ENCODE measurements at regions not wholly inside any gene's neighbourhood (a gene's known extent, or its start where the extent isn't known, plus 50 kb on each side); places are given as distances from the start of the nearest gene placed in this dataset.

DNA sequence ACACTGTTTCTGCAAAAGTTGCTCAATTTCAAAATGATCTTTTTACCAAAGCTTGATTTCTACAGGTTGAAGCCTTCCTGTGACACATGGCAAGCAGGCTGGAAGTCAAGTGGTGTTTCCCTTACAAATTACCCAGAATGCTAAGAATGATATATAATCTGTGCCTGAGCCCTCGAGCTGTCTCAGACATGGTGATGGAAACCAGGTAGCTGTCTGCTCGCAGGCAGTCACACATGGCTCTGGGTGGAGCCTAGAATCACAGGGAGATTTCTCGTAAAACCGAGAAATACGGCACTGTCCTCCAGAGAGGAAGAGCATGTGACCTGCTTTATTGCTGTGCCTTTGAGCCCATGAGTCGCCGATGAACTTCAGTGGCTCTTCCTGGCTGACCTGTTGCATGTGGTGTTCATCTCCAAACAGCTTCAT is 392.9 kb downstream of the ZNF521 start:
- Histone ChIP-seq H3K4me1 (ENCODE audit: control insufficient read depth in 1 of 2, insufficient read depth in 2 of 2, low read length in 2 of 2) (no peaks in the 10 kb centered on the region), H3K4me3 (ENCODE audit: low read depth in 1 of 2, low read length in 2 of 2) (no peak overlapping the region), H3K27ac (ENCODE audit: low read length) (no peak overlapping the region), H3K27me3 (ENCODE audit: low read depth, low read length) (no peaks in the 10 kb centered on the region), H3K36me3 (ENCODE audit: control insufficient read depth in 1 of 2, insufficient read depth in 2 of 2, low read length in 2 of 2) (no peaks in the 10 kb centered on the region), H3K9me3 (ENCODE audit: control insufficient read depth in 1 of 2, low read length in 2 of 2) (no peaks in the 10 kb centered on the region)

DNA sequence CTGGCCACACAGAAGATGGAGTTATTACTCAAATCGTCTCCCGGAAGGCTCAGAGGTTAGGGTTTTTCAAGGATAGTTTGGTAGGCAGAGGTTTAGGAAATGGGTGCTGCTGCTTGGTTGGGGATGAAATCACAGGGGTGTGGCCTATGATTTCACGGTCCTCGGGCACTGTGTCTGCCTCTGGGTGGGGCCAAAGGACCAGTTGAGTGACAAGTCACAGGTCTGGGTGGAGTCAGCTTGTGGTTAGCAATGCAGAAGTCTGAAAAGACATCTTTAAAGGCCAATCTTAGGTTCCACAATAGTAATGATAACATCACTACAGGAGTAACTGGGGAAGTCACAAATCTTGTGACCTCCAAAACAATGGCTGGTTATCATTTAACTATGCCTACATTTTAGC is 387.8 kb downstream of the ZNF521 start:
- no peak overlapping the region for H3K27ac ChIP-seq (ENCODE audit: low read length)

DNA sequence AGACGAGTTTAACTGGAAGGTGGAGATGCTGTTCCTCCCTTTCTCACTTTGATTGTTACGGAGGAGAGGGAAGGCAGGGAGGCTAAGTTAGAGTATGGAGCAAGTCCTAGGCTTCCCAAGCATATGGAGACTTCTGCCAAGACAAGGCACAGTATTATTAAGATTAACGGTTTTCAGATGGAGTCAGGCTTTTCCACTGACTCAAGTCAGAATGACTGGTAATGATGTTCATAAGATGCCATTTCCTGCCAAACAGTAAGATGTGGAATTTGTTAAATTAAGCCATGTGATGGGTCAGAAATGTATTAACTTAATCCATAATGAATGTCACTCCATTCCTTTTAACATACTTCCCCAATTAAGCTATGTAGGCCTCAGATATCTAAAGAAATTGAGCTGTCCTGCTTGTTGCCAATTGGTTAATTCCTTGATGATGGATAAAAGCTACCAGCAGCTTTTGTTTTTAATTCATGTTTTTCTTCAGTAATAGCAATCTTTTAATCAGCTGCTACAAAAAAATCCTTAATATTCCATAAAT is 383.7 kb downstream of the ZNF521 start:
- no peak overlapping the region for H3K27ac ChIP-seq (ENCODE audit: low read length)
- H3K36me3 ChIP-seq (ENCODE audit: control insufficient read depth in 1 of 2, insufficient read depth in 2 of 2, low read length in 2 of 2), result no peaks in the 10 kb centered on the region
- H3K4me3 ChIP-seq (ENCODE audit: low read depth in 1 of 2, low read length in 2 of 2), result no peak overlapping the region
- no peaks in the 10 kb centered on the region for H3K27me3 ChIP-seq (ENCODE audit: low read depth, low read length)
- H3K4me1 ChIP-seq (ENCODE audit: control insufficient read depth in 1 of 2, insufficient read depth in 2 of 2, low read length in 2 of 2), result no peaks in the 10 kb centered on the region
- no peaks in the 10 kb centered on the region for H3K9me3 ChIP-seq (ENCODE audit: control insufficient read depth in 1 of 2, low read length in 2 of 2)

More for the DNA sequence above, 387.8 kb downstream of the ZNF521 start:
- H3K36me3 ChIP-seq (ENCODE audit: control insufficient read depth in 1 of 2, insufficient read depth in 2 of 2, low read length in 2 of 2), result no peaks in the 10 kb centered on the region
- no peaks in the 10 kb centered on the region for H3K4me1 ChIP-seq (ENCODE audit: control insufficient read depth in 1 of 2, insufficient read depth in 2 of 2, low read length in 2 of 2)
- H3K27me3 ChIP-seq (ENCODE audit: low read depth, low read length), result no peaks in the 10 kb centered on the region
- H3K4me3 ChIP-seq (ENCODE audit: low read depth in 1 of 2, low read length in 2 of 2), result no peak overlapping the region
- H3K9me3 ChIP-seq (ENCODE audit: control insufficient read depth in 1 of 2, low read length in 2 of 2), result no peaks in the 10 kb centered on the region

DNA sequence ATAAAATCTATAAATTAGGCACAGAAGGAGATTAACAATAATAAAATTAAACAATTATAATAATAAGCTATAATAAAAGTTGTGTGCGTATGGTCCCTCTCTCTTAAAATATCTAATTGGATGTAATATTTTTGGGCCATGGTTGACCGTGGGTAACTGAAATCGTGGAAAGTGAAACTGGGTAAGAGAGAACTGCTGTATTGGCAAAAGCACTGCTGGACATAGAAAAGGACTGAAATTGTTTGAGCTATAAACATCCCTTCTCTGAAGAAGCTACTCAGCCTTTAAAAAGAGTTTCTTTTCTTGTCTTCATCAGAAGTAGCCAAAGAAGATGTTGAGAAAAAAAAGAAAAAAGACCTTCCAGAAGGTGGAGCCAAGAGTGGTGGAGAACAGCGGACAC is 379.4 kb downstream of the ZNF521 start:
- Histone ChIP-seq H3K27ac (ENCODE audit: low read length) (no peak overlapping the region), H3K27me3 (ENCODE audit: low read depth, low read length) (no peaks in the 10 kb centered on the region), H3K4me3 (ENCODE audit: low read depth in 1 of 2, low read length in 2 of 2) (no peak overlapping the region), H3K9me3 (ENCODE audit: control insufficient read depth in 1 of 2, low read length in 2 of 2) (no peaks in the 10 kb centered on the region), H3K36me3 (ENCODE audit: control insufficient read depth in 1 of 2, insufficient read depth in 2 of 2, low read length in 2 of 2) (no peaks in the 10 kb centered on the region), H3K4me1 (ENCODE audit: control insufficient read depth in 1 of 2, insufficient read depth in 2 of 2, low read length in 2 of 2) (no peaks in the 10 kb centered on the region)

DNA sequence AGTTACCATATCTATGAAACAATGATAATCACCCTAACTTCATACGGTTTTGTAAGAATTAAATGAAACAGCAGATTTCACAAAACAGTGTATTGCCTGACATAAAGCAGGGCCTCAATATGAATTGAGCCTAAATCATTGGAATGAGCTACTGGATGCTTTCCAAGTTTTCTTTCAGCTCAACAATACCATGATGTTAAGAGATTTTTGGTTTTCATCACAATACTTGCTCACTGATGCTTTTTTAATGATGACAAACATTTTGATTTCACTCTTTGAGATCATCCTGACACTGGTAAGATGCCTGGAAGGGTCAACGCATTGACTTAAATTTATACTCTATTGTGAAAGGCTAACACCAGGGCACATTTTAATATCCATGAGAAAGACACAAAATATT is 377.5 kb downstream of the ZNF521 start:
- no peaks in the 10 kb centered on the region for H3K4me1 ChIP-seq (ENCODE audit: control insufficient read depth in 1 of 2, insufficient read depth in 2 of 2, low read length in 2 of 2)
- no peaks in the 10 kb centered on the region for H3K36me3 ChIP-seq (ENCODE audit: control insufficient read depth in 1 of 2, insufficient read depth in 2 of 2, low read length in 2 of 2)
- no peaks in the 10 kb centered on the region for H3K27me3 ChIP-seq (ENCODE audit: low read depth, low read length)
- no peak overlapping the region for H3K4me3 ChIP-seq (ENCODE audit: low read depth in 1 of 2, low read length in 2 of 2)
- H3K27ac ChIP-seq (ENCODE audit: low read length), result no peak overlapping the region
- H3K9me3 ChIP-seq (ENCODE audit: control insufficient read depth in 1 of 2, low read length in 2 of 2), result no peaks in the 10 kb centered on the region

DNA sequence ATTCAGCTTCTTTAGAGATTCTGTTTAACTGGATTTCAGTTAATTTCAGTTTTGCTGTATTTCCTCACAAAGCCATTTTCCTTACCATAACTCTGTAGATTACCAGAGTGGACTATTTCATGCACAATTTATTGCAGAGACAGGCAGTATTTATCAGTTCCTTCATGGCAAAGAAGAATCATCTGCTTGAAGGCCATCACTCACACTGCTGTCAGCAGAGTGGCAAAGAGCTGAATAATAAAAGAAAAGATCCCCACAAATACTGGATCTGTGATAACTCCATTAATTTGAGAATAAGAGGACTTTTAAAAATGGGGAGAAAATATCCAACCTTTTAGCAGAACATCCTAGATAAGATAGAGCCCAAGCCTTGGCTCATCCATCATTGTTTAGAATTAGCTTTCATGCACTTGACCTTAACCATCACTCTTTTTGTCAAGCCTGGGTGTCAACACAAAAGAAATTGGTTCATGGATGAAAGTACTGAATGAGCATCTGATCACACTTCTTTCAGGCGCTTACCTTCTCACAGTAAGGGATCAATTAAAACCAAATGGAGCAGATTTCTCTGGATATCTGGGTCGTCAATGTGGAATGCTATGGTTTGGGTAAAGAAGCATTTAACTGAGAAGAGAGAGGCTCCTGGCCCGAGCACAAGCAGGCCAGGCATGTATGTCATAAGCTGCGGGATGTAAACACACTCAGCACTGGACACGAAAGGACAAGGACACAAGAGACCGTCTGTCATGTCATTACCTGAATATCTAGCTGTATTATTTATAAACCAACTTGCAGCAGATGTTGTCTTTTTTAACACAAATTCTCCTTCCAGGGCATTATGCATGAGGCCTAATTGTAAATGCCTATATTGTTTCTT is 376.2 kb downstream of the ZNF521 start:
- H3K4me3 ChIP-seq (ENCODE audit: low read depth in 1 of 2, low read length in 2 of 2), result no peak overlapping the region
- H3K4me1 ChIP-seq (ENCODE audit: control insufficient read depth in 1 of 2, insufficient read depth in 2 of 2, low read length in 2 of 2), result no peaks in the 10 kb centered on the region
- no peaks in the 10 kb centered on the region for H3K36me3 ChIP-seq (ENCODE audit: control insufficient read depth in 1 of 2, insufficient read depth in 2 of 2, low read length in 2 of 2)
- H3K9me3 ChIP-seq (ENCODE audit: control insufficient read depth in 1 of 2, low read length in 2 of 2), result no peaks in the 10 kb centered on the region
- no peak overlapping the region for H3K27ac ChIP-seq (ENCODE audit: low read length)
- no peaks in the 10 kb centered on the region for H3K27me3 ChIP-seq (ENCODE audit: low read depth, low read length)

DNA sequence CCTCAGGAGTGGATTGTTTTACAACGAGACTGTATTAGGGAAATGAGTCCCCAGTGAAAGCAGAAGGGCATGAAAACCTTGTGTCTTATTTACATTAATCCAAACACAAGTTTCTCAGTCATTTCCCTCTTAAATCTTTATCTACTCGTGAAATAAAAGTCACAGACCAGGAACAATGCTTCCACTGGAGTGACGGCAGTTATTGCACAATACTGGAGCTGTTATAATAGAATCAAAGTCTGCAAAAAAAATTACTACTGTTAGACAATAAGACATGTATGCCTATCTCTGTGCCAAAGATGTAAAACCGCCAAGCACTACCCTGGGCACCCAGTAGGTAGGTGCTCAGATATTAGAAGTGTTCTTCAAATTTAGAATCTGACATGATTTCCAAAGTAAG is 375.5 kb downstream of the ZNF521 start:
- Histone ChIP-seq H3K27me3 (ENCODE audit: low read depth, low read length) (no peaks in the 10 kb centered on the region), H3K4me3 (ENCODE audit: low read depth in 1 of 2, low read length in 2 of 2) (no peak overlapping the region), H3K9me3 (ENCODE audit: control insufficient read depth in 1 of 2, low read length in 2 of 2) (no peaks in the 10 kb centered on the region), H3K4me1 (ENCODE audit: control insufficient read depth in 1 of 2, insufficient read depth in 2 of 2, low read length in 2 of 2) (no peaks in the 10 kb centered on the region), H3K36me3 (ENCODE audit: control insufficient read depth in 1 of 2, insufficient read depth in 2 of 2, low read length in 2 of 2) (no peaks in the 10 kb centered on the region), H3K27ac (ENCODE audit: low read length) (no peak overlapping the region)

DNA sequence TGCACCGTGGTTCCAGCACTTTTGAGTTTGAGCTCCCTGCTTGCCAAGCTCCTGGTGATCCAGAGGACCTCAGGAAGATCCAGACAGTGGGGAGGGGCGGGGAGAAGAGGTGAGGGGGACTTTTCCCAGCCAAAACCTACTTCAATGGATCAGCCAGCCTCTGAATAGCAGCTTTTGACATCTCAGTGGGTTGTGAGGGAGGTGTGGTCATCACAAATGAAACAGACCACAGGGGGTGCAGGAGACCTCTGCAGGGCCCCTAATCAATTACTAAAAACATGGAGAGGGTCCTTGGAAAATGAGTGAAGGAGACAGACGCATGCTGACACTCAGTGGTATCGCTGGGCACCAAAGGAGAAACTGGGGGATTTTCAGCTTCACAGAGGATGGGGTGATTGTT is 372.7 kb downstream of the ZNF521 start:
- H3K9me3 ChIP-seq (ENCODE audit: control insufficient read depth in 1 of 2, low read length in 2 of 2), result no peaks in the 10 kb centered on the region
- no peaks in the 10 kb centered on the region for H3K36me3 ChIP-seq (ENCODE audit: control insufficient read depth in 1 of 2, insufficient read depth in 2 of 2, low read length in 2 of 2)
- H3K27me3 ChIP-seq (ENCODE audit: low read depth, low read length), result no peaks in the 10 kb centered on the region
- no peaks in the 10 kb centered on the region for H3K4me1 ChIP-seq (ENCODE audit: control insufficient read depth in 1 of 2, insufficient read depth in 2 of 2, low read length in 2 of 2)
- no peak overlapping the region for H3K4me3 ChIP-seq (ENCODE audit: low read depth in 1 of 2, low read length in 2 of 2)
- no peak overlapping the region for H3K27ac ChIP-seq (ENCODE audit: low read length)

DNA sequence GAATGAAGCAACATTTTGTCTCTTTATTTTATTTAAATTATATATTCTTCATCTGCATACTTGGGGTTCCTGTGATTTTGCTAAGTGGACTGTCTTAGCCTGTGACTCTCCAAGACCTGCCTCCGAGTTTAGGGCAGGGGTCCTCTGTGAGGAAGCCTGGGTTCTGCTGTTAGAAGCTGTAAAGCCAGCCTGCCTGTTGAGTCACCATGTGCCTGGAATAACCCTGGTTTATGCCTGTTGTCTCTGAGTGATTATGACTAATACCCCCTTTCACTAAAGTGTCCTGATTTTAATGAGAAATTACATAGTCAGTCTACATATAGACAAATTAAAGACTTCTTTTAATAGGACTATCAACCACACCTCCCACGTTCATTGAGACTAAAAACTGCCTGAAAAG is 369.1 kb downstream of the ZNF521 start:
- Histone ChIP-seq H3K4me3 (ENCODE audit: low read depth in 1 of 2, low read length in 2 of 2) (no peak overlapping the region), H3K9me3 (ENCODE audit: control insufficient read depth in 1 of 2, low read length in 2 of 2) (no peaks in the 10 kb centered on the region), H3K27ac (ENCODE audit: low read length) (no peak overlapping the region), H3K27me3 (ENCODE audit: low read depth, low read length) (no peaks in the 10 kb centered on the region), H3K4me1 (ENCODE audit: control insufficient read depth in 1 of 2, insufficient read depth in 2 of 2, low read length in 2 of 2) (no peaks in the 10 kb centered on the region), H3K36me3 (ENCODE audit: control insufficient read depth in 1 of 2, insufficient read depth in 2 of 2, low read length in 2 of 2) (no peaks in the 10 kb centered on the region)

DNA sequence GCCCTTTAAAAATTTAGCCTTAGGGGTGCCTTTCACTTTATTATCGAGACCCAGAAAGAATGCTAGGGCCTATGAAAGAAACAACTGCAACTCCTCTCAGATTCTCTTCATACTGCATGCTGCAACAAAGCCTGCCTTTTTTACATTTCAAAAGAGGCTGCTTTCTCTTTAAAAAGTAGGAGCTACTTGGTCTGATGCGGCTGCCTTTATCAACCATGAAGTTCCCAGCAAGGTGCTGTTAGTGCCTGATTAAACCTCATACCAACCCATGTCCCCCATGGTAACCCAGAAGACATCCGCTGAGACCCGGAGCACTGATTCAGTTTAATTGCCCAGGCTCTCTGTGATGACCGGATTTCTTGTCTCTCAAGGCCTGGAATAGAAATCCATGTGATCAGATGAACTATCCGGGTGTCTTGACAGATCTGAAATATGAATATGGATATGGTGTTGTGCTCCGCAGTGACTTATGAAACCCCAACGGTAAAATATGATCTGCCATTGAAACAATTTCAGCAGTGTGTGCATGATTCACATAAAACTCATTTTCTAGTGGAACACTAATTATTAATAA is 368.3 kb downstream of the ZNF521 start:
- Histone ChIP-seq H3K9me3 (ENCODE audit: control insufficient read depth in 1 of 2, low read length in 2 of 2) (no peaks in the 10 kb centered on the region), H3K27ac (ENCODE audit: low read length) (no peak overlapping the region), H3K4me3 (ENCODE audit: low read depth in 1 of 2, low read length in 2 of 2) (no peak overlapping the region), H3K27me3 (ENCODE audit: low read depth, low read length) (no peaks in the 10 kb centered on the region), H3K4me1 (ENCODE audit: control insufficient read depth in 1 of 2, insufficient read depth in 2 of 2, low read length in 2 of 2) (no peaks in the 10 kb centered on the region), H3K36me3 (ENCODE audit: control insufficient read depth in 1 of 2, insufficient read depth in 2 of 2, low read length in 2 of 2) (no peaks in the 10 kb centered on the region)

DNA sequence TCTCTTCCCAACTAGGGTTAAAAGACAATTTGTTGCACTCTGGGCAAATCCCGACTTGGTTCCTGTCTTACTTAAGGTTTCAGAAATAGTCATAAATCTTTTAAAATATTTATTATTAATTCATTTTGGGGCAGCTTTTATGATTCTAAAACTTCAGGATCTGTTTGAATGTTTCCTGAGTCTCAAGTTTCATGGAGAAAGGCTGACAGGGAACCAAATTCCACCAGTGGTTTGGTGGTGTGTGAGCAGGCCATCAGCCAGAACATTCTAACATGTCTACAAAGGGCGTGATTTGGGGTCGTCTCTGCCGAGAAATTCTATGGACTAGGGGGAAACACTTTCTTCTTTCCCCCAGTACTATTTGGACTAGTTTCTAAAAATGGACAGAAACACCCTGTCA is 366.4 kb downstream of the ZNF521 start:
- H3K4me1 ChIP-seq (ENCODE audit: control insufficient read depth in 1 of 2, insufficient read depth in 2 of 2, low read length in 2 of 2), result no peaks in the 10 kb centered on the region
- H3K9me3 ChIP-seq (ENCODE audit: control insufficient read depth in 1 of 2, low read length in 2 of 2), result no peaks in the 10 kb centered on the region
- no peaks in the 10 kb centered on the region for H3K36me3 ChIP-seq (ENCODE audit: control insufficient read depth in 1 of 2, insufficient read depth in 2 of 2, low read length in 2 of 2)
- no peak overlapping the region for H3K4me3 ChIP-seq (ENCODE audit: low read depth in 1 of 2, low read length in 2 of 2)
- no peaks in the 10 kb centered on the region for H3K27me3 ChIP-seq (ENCODE audit: low read depth, low read length)
- no peak overlapping the region for H3K27ac ChIP-seq (ENCODE audit: low read length)

Data from muscle layer of duodenum (tissue), 2 donors.